ENCODE measurements at regions not wholly inside any gene's neighbourhood (a gene's known extent, or its start where the extent isn't known, plus 50 kb on each side); places are given as distances from the start of the nearest gene placed in this dataset.

DNA sequence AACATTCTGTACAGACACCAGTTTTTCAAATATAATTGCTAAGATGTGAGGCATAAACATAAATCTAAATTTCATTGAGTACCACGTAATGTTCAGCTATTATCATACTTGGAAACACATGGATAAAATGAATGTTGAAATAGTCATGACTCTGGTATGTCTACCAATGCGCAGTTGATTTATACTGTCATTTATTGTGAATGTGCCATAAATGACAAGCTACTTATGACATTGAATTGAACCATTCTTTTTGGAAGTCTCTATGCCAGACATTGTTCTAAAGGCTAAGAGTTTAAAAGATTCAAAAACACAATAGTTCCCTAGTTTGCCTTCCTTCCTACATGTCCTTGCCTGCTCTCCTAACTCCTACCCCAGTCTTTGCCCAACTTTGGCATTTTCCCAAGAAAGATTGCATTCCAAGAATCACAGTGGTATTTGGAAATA, 96.6 kb upstream of the DMD start:
- no peak for TF ChIP-seq POLR2A (IDR thresholded peaks at IDR 0.05)
- TF ChIP-seq, protein P1, sequence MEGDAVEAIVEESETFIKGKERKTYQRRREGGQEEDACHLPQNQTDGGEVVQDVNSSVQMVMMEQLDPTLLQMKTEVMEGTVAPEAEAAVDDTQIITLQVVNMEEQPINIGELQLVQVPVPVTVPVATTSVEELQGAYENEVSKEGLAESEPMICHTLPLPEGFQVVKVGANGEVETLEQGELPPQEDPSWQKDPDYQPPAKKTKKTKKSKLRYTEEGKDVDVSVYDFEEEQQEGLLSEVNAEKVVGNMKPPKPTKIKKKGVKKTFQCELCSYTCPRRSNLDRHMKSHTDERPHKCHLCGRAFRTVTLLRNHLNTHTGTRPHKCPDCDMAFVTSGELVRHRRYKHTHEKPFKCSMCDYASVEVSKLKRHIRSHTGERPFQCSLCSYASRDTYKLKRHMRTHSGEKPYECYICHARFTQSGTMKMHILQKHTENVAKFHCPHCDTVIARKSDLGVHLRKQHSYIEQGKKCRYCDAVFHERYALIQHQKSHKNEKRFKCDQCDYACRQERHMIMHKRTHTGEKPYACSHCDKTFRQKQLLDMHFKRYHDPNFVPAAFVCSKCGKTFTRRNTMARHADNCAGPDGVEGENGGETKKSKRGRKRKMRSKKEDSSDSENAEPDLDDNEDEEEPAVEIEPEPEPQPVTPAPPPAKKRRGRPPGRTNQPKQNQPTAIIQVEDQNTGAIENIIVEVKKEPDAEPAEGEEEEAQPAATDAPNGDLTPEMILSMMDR (IDR thresholded peaks at IDR 0.05) = no peak

All from vagina (tissue), 2 donors.